ENCODE measurements at regions not wholly inside any gene's neighbourhood (a gene's known extent, or its start where the extent isn't known, plus 50 kb on each side); places are given as distances from the start of the nearest gene placed in this dataset.

DNA sequence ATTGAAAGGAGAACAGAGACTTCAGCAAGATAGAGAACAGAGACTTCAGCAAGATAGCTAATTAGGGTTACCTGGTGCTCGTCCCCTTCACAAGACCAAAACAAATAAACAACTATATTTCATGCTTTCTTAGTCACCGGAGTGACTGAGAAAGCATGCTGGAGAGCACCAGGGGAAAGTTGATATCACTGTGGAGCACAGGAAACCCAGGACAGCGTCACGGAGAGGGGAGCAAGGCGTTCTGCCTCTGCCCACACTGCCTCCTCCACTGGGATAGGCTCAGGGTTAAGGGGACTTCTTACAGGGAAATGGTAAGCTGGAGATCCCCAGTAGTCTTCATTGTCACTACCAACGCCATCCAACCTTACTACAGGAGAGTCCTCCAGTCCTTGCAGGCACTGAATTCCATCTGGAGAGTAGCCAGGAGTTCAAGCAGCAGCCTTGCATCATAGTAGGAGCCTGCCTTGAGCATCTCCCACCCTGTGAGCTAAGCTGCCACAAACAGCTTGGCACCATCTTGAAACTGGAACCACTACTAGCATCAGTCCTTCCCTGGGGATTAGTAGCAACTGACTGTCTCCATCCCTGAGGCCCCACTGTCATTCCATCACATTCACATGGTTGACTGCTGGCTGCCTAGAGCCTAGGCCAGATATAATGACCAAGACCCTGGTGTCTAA lies 239.4 kb downstream of the PLPP3 start:
- no peaks in the 10 kb centered on the region for H3K4me1 ChIP-seq (ENCODE audit: control insufficient read depth in 1 of 2, insufficient read depth in 2 of 2, low read length in 2 of 2)
- DNase-seq (no peak), ATAC-seq (ENCODE audit: low FRiP score) (no peak)
- no peak overlapping the region for H3K27ac ChIP-seq (ENCODE audit: low read depth in 1 of 2, low read length in 2 of 2)
- no peak overlapping the region for H3K4me3 ChIP-seq (ENCODE audit: low read length in 2 of 2)
- no peaks in the 10 kb centered on the region for H3K36me3 ChIP-seq (ENCODE audit: control insufficient read depth in 1 of 2, insufficient read depth in 2 of 2, low read length in 1 of 2)
- no peaks in the 10 kb centered on the region for H3K9me3 ChIP-seq (ENCODE audit: control insufficient read depth, low read length)
- intact Hi-C loops (cut with DNase I): no loop called here
- WGBS, 2 donors: 83 to 87% methylated on average over 6 of the region's 6 CpGs
- H3K27me3 ChIP-seq (ENCODE audit: control insufficient read depth in 1 of 2, insufficient read depth in 2 of 2, low read length in 1 of 2): peaks cover 0 to 2% of the 10 kb centered on the region in 2 donors

- no peaks in the 10 kb centered on the region for H3K4me1 ChIP-seq (ENCODE audit: control insufficient read depth in 1 of 2, insufficient read depth in 2 of 2, low read length in 2 of 2)
- no peaks in the 10 kb centered on the region for H3K9me3 ChIP-seq (ENCODE audit: control insufficient read depth, low read length)
- ATAC-seq (ENCODE audit: low FRiP score) (no peak), DNase-seq (no peak)
- no peaks in the 10 kb centered on the region for H3K36me3 ChIP-seq (ENCODE audit: control insufficient read depth in 1 of 2, insufficient read depth in 2 of 2, low read length in 1 of 2)
- H3K4me3 ChIP-seq (ENCODE audit: low read length in 2 of 2): no peak overlapping the region
- WGBS, 2 donors: 92 to 94% methylated on average over 1 of the region's 1 CpG
- H3K27me3 ChIP-seq (ENCODE audit: control insufficient read depth in 1 of 2, insufficient read depth in 2 of 2, low read length in 1 of 2): peaks cover 0 to 2% of the 10 kb centered on the region in 2 donors
- H3K27ac ChIP-seq (ENCODE audit: low read depth in 1 of 2, low read length in 2 of 2): no peak overlapping the region
- intact Hi-C loops (cut with DNase I): no loop called here
Measured at GRCh38 chr1:56339093-56339492, 240.3 kb downstream of the PLPP3 start.

GRCh38 chr1:56336982-56337381 lies 242.4 kb downstream of the PLPP3 start:
- Histone ChIP-seq H3K27me3 (ENCODE audit: control insufficient read depth in 1 of 2, insufficient read depth in 2 of 2, low read length in 1 of 2) (peaks cover 0 to 2% of the 10 kb centered on the region in 2 donors), H3K4me1 (ENCODE audit: control insufficient read depth in 1 of 2, insufficient read depth in 2 of 2, low read length in 2 of 2) (no peaks in the 10 kb centered on the region), H3K9me3 (ENCODE audit: control insufficient read depth, low read length) (no peaks in the 10 kb centered on the region), H3K36me3 (ENCODE audit: control insufficient read depth in 1 of 2, insufficient read depth in 2 of 2, low read length in 1 of 2) (no peaks in the 10 kb centered on the region), H3K4me3 (ENCODE audit: low read length in 2 of 2) (no peak overlapping the region), H3K27ac (ENCODE audit: low read depth in 1 of 2, low read length in 2 of 2) (no peak overlapping the region)
- intact Hi-C loops (cut with DNase I): no loop called here
- ATAC-seq (ENCODE audit: low FRiP score) (no peak), DNase-seq (no peak)
- 91 to 98% methylated on average over 2 of the region's 2 CpGs for WGBS, 2 donors

- intact Hi-C loops (cut with DNase I): no loop called here
- DNase-seq (no peak), ATAC-seq (ENCODE audit: low FRiP score) (no peak)
- H3K36me3 ChIP-seq (ENCODE audit: control insufficient read depth in 1 of 2, insufficient read depth in 2 of 2, low read length in 1 of 2): no peaks in the 10 kb centered on the region
- H3K4me1 ChIP-seq (ENCODE audit: control insufficient read depth in 1 of 2, insufficient read depth in 2 of 2, low read length in 2 of 2): no peaks in the 10 kb centered on the region
- peaks cover 0 to 2% of the 10 kb centered on the region in 2 donors for H3K27me3 ChIP-seq (ENCODE audit: control insufficient read depth in 1 of 2, insufficient read depth in 2 of 2, low read length in 1 of 2)
- H3K9me3 ChIP-seq (ENCODE audit: control insufficient read depth, low read length): no peaks in the 10 kb centered on the region
- no peak overlapping the region for H3K4me3 ChIP-seq (ENCODE audit: low read length in 2 of 2)
- 58 to 84% methylated on average over 1 of the region's 1 CpG for WGBS, 2 donors
- no peak overlapping the region for H3K27ac ChIP-seq (ENCODE audit: low read depth in 1 of 2, low read length in 2 of 2)
Measured at GRCh38 chr1:56335394-56335793, 244.0 kb downstream of the PLPP3 start.

DNA sequence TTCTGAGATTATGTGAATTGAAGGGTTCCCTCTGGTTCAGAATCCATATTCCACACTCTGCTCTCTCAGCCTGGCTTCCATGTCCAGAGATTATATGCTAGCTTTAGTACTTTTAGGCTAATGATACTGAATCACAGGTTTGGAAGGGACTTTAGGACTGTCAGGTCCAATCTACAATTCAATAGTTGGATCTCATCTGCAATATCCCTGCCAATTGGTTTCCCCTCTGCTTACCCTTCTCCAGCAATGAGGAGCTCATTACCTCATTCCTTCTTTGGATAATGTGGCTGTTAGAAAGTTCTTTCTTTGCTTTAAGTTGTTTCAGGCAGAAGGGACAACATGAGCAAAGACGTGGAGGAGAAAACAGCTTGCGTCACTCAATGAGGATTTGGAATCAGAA lies 245.3 kb downstream of the PLPP3 start:
- Histone ChIP-seq H3K36me3 (ENCODE audit: control insufficient read depth in 1 of 2, insufficient read depth in 2 of 2, low read length in 1 of 2) (no peaks in the 10 kb centered on the region), H3K4me3 (ENCODE audit: low read length in 2 of 2) (no peak overlapping the region), H3K27me3 (ENCODE audit: control insufficient read depth in 1 of 2, insufficient read depth in 2 of 2, low read length in 1 of 2) (no peaks in the 10 kb centered on the region), H3K9me3 (ENCODE audit: control insufficient read depth, low read length) (no peaks in the 10 kb centered on the region), H3K27ac (ENCODE audit: low read depth in 1 of 2, low read length in 2 of 2) (no peak overlapping the region), H3K4me1 (ENCODE audit: control insufficient read depth in 1 of 2, insufficient read depth in 2 of 2, low read length in 2 of 2) (no peaks in the 10 kb centered on the region)
- intact Hi-C loops (cut with DNase I): no loop called here
- 93% methylated on average over 2 of the region's 2 CpGs for WGBS, 2 donors
- ATAC-seq (ENCODE audit: low FRiP score): no peak
- no peak for DNase-seq

- WGBS, 2 donors: 94 to 98% methylated on average over 2 of the region's 2 CpGs
- H3K4me1 ChIP-seq (ENCODE audit: control insufficient read depth in 1 of 2, insufficient read depth in 2 of 2, low read length in 2 of 2): no peaks in the 10 kb centered on the region
- H3K27ac ChIP-seq (ENCODE audit: low read depth in 1 of 2, low read length in 2 of 2): no peak overlapping the region
- no peak for DNase-seq
- H3K36me3 ChIP-seq (ENCODE audit: control insufficient read depth in 1 of 2, insufficient read depth in 2 of 2, low read length in 1 of 2): no peaks in the 10 kb centered on the region
- no peaks in the 10 kb centered on the region for H3K27me3 ChIP-seq (ENCODE audit: control insufficient read depth in 1 of 2, insufficient read depth in 2 of 2, low read length in 1 of 2)
- ATAC-seq (ENCODE audit: low FRiP score): no peak
- intact Hi-C loops (cut with DNase I): no loop called here
- H3K4me3 ChIP-seq (ENCODE audit: low read length in 2 of 2): no peak overlapping the region
- H3K9me3 ChIP-seq (ENCODE audit: control insufficient read depth, low read length): no peaks in the 10 kb centered on the region
Measured at GRCh38 chr1:56333461-56333860, 245.9 kb downstream of the PLPP3 start.

DNA sequence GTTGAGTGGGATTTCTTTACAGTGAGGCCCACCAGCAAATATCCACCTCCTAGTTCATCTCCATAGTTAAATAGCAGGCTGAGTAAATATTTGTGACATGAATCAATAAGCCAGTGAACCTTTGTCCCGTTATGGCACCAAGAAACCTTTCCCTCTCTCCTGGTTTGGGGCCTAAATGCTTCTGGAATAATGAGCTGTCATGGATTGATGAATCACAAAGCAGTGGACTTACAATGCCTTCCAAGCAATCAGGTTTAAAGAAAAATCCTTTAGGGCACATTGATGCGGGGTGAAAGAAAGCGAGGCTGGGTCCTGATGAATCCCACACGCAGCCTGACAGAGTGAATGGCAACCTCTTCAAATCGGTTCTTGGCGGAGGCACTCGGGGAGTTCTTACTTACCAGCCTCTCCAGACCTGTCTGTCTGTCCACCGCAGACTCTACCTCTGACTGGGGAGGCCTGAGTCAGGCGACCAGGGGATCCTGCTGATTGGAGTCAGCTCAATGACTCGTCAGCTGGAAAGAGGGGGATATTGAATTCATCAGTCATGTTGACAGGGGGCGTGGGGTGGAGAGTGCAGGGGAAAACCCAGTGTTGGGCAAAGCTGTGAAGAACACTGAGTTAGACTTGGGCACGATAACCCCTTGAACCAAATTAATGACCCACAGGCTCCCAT lies 247.3 kb downstream of the PLPP3 start:
- no peaks in the 10 kb centered on the region for H3K27me3 ChIP-seq (ENCODE audit: control insufficient read depth in 1 of 2, insufficient read depth in 2 of 2, low read length in 1 of 2)
- 78 to 79% methylated on average over 12 of the region's 12 CpGs for WGBS, 2 donors
- no peak for ATAC-seq (ENCODE audit: low FRiP score)
- no peaks in the 10 kb centered on the region for H3K4me1 ChIP-seq (ENCODE audit: control insufficient read depth in 1 of 2, insufficient read depth in 2 of 2, low read length in 2 of 2)
- intact Hi-C loops (cut with DNase I): no loop called here
- no peaks in the 10 kb centered on the region for H3K36me3 ChIP-seq (ENCODE audit: control insufficient read depth in 1 of 2, insufficient read depth in 2 of 2, low read length in 1 of 2)
- H3K27ac ChIP-seq (ENCODE audit: low read depth in 1 of 2, low read length in 2 of 2): no peak overlapping the region
- no peaks in the 10 kb centered on the region for H3K9me3 ChIP-seq (ENCODE audit: control insufficient read depth, low read length)
- H3K4me3 ChIP-seq (ENCODE audit: low read length in 2 of 2): no peak overlapping the region
- no peak for DNase-seq

DNA sequence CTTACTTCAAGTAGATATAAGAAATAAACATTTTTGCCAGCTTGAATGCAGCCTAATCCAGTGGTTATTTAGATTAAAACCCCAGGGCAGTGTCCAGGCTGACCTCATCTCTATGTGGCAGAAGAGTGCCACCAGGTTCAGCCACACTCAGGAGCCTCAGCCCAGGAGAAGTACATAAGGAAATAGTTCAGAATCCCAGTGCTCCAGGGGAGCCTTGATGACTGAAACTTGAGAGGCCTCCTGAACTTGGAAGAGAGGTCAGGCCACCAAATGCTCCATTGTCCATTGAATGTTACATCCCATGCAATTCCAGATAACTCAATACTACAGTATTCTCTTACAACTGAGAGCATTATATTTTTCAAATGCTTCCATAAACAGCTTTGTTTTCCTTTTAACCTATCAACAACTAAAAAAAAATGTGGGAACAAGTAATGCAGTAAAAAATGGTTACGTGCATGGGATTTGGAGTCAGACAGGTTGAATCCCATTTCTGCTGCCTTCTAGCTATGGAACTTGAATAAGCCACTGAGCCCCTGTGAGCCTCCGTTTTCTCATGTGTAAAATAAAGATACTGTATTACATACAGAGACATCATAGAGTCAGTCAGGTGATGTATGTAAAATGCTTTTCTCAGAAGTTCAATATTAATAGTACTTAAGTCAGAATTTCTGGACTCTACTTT lies 248.0 kb downstream of the PLPP3 start:
- ATAC-seq (ENCODE audit: low FRiP score) (no peak), DNase-seq (no peak)
- WGBS, 2 donors: 96 to 99% methylated on average over 2 of the region's 2 CpGs

More for the DNA sequence above, 248.0 kb downstream of the PLPP3 start:
- Histone ChIP-seq H3K4me1 (ENCODE audit: control insufficient read depth in 1 of 2, insufficient read depth in 2 of 2, low read length in 2 of 2) (no peaks in the 10 kb centered on the region), H3K9me3 (ENCODE audit: control insufficient read depth, low read length) (no peaks in the 10 kb centered on the region), H3K4me3 (ENCODE audit: low read length in 2 of 2) (no peak overlapping the region), H3K27me3 (ENCODE audit: control insufficient read depth in 1 of 2, insufficient read depth in 2 of 2, low read length in 1 of 2) (no peaks in the 10 kb centered on the region), H3K36me3 (ENCODE audit: control insufficient read depth in 1 of 2, insufficient read depth in 2 of 2, low read length in 1 of 2) (no peaks in the 10 kb centered on the region), H3K27ac (ENCODE audit: low read depth in 1 of 2, low read length in 2 of 2) (no peak overlapping the region)
- intact Hi-C loops (cut with DNase I): no loop called here

Data from aorta (tissue), 5 donors.